ENCODE measurements at regions not wholly inside any gene's neighbourhood (a gene's known extent, or its start where the extent isn't known, plus 50 kb on each side); places are given as distances from the start of the nearest gene placed in this dataset.

- peak; percentile 73 for TF ChIP-seq ZGPAT (CRISPR knock-in tag; IDR thresholded peaks at IDR 0.05)
- peak; percentile 21; the same call in 1 of the 2 replicates for TF ChIP-seq ZNF691 (CRISPR knock-in tag; IDR thresholded peaks at IDR 0.05; ENCODE audit: borderline replicate concordance, low read depth)
- TF ChIP-seq TBL1XR1 (IDR thresholded peaks at IDR 0.05; ENCODE audit: borderline replicate concordance, low read length, partially characterized antibody): peak; percentile 62
- TF ChIP-seq TFAP4 (IDR thresholded peaks at IDR 0.05; ENCODE audit: borderline replicate concordance, low read depth): peak; percentile 21; the same call in 1 of the 2 replicates
- no peak for TF ChIP-seq ZNF576 (CRISPR knock-in tag; IDR thresholded peaks at IDR 0.05)
- TF ChIP-seq KDM3A (CRISPR knock-in tag; IDR thresholded peaks at IDR 0.05; ENCODE audit: low read depth): no peak; the same call in 1 of the 2 replicates
- TF ChIP-seq ARID5B (CRISPR knock-in tag; IDR thresholded peaks at IDR 0.05): peak; percentile 94
- no peak for TF ChIP-seq ZNF326 (CRISPR knock-in tag; IDR thresholded peaks at IDR 0.05; ENCODE audit: borderline replicate concordance)
- peak; percentile 68; the same call in 1 of the 2 replicates for TF ChIP-seq ESRRA (CRISPR knock-in tag; IDR thresholded peaks at IDR 0.05; ENCODE audit: low read depth)
- TF ChIP-seq IRF2 (CRISPR knock-in tag; IDR thresholded peaks at IDR 0.05): peak; percentile 83
- TF ChIP-seq RBFOX2 (IDR thresholded peaks at IDR 0.05; ENCODE audit: low read depth, low read length): peak; percentile 76
- peak in 1 of 2 experiments; percentile 21; a peak in 1 of 4 replicates for TF ChIP-seq NR2F1 (CRISPR knock-in tag; IDR thresholded peaks at IDR 0.05)
- TF ChIP-seq ZSCAN20 (CRISPR knock-in tag; IDR thresholded peaks at IDR 0.05; ENCODE audit: borderline replicate concordance): 0 out of 2 replicates have a peak, but pooled peaks have one; percentile 41
- peak; percentile 86 for TF ChIP-seq MLX (CRISPR knock-in tag; IDR thresholded peaks at IDR 0.05)
- no peak for TF ChIP-seq ZNF501 (CRISPR knock-in tag; IDR thresholded peaks at IDR 0.05)
- peak; percentile 65; the same call in 1 of the 2 replicates for TF ChIP-seq ATF1 (CRISPR knock-in tag; IDR thresholded peaks at IDR 0.05)
- TF ChIP-seq TCF7 (IDR thresholded peaks at IDR 0.05; ENCODE audit: low read depth): peak; percentile 92
- no peak for TF ChIP-seq HDAC6 (IDR thresholded peaks at IDR 0.05; ENCODE audit: low read depth, low read length)
- peak; percentile 91 for TF ChIP-seq RXRB (CRISPR knock-in tag; IDR thresholded peaks at IDR 0.05; ENCODE audit: borderline replicate concordance)
- peak; percentile 50; the same call in 1 of the 2 replicates for TF ChIP-seq THAP11 (CRISPR knock-in tag; IDR thresholded peaks at IDR 0.05)
- peak; percentile 95 for TF ChIP-seq NFIC (IDR thresholded peaks at IDR 0.05; ENCODE audit: low read length)
Measured at GRCh38 chr6:11398451-11399326, 138.9 kb upstream of the TMEM170B start (continued).

Data from HepG2 (cell line).